SW480 (cell line): ENCODE measurements at regions not wholly inside any gene's neighbourhood (a gene's known extent, or its start where the extent isn't known, plus 50 kb on each side); places are given as distances from the start of the nearest gene placed in this dataset.
"Not testable (repeated sequence)": the region's sequence is repeated elsewhere in the genome, so short reads cannot be mapped to it uniquely, and the experiment has no call there.

Experiments
- DNase-seq: peaks from one replicate; pipeline ENCODE4 v3.0.0-alpha.2; 2016; ENCODE audit warnings: low spot score

- no peak for DNase-seq
Measured at GRCh38 chr10:31124852-31125251, 93.2 kb upstream of the ZNF438 start.

- no peak for DNase-seq
Measured at GRCh38 chr10:31125789-31126188, 94.1 kb upstream of the ZNF438 start.

GRCh38 chr10:31126593-31126992, 94.9 kb upstream of the ZNF438 start:
- no peak for DNase-seq

- DNase-seq, result no peak
Measured at GRCh38 chr10:31128536-31128935, 96.9 kb upstream of the ZNF438 start.

- no peak for DNase-seq
Measured at GRCh38 chr10:31129271-31129670, 97.6 kb upstream of the ZNF438 start.

- no peak for DNase-seq
Measured at GRCh38 chr10:31129880-31130405, 98.3 kb upstream of the ZNF438 start.

- DNase-seq, result no peak
Measured at GRCh38 chr10:31130406-31130805, 98.7 kb upstream of the ZNF438 start.

- no peak for DNase-seq
Measured at GRCh38 chr10:31131251-31131650, 99.6 kb upstream of the ZNF438 start.

GRCh38 chr10:31132681-31133244, 101.1 kb upstream of the ZNF438 start:
- no peak for DNase-seq

GRCh38 chr10:31133251-31133791, 101.7 kb upstream of the ZNF438 start:
- peak; percentile 23 for DNase-seq

- DNase-seq, result peak; percentile 68
Measured at GRCh38 chr10:31133792-31134310, 102.2 kb upstream of the ZNF438 start.

GRCh38 chr10:31134311-31134952, 102.8 kb upstream of the ZNF438 start:
- peak; percentile 88 for DNase-seq

- DNase-seq, result no peak
Measured at GRCh38 chr10:31135171-31135570, 103.5 kb upstream of the ZNF438 start.

GRCh38 chr10:31135791-31136190, 104.1 kb upstream of the ZNF438 start:
- not testable (repeated sequence) for DNase-seq

- no peak for DNase-seq
Measured at GRCh38 chr10:31136386-31136785, 104.7 kb upstream of the ZNF438 start.

GRCh38 chr10:31136930-31137885, 105.5 kb upstream of the ZNF438 start:
- DNase-seq, result no peak

GRCh38 chr10:31138026-31138553, 106.4 kb upstream of the ZNF438 start:
- DNase-seq, result no peak

- DNase-seq, result no peak
Measured at GRCh38 chr10:31139497-31139896, 107.8 kb upstream of the ZNF438 start.

- DNase-seq, result no peak
Measured at GRCh38 chr10:31140716-31141115, 109.1 kb upstream of the ZNF438 start.

- DNase-seq, result no peak
Measured at GRCh38 chr10:31142026-31142425, 110.4 kb upstream of the ZNF438 start.

GRCh38 chr10:31143331-31143935, 111.8 kb upstream of the ZNF438 start:
- DNase-seq, result no peak
